Right atrium auricular region (tissue), 2 donors: ENCODE measurements at regions not wholly inside any gene's neighbourhood (a gene's known extent, or its start where the extent isn't known, plus 50 kb on each side); places are given as distances from the start of the nearest gene placed in this dataset.

ENCODE experiments used
- DNase-seq: peaks from one replicate; pipeline ENCODE4 v3.0.0-alpha.2; 2019; ENCODE audit warnings: low spot score
- H3K27ac ChIP-seq, 2 donors: fragments of 200-600 bp; sonication (generic); 1 replicate in 1 of 2; 2 replicates in 1 of 2; pipeline ENCODE4 v1.5.1; 2016 to 2019
- H3K27me3 ChIP-seq, 2 donors: fragments of 200-600 bp; sonication (generic); one replicate each; pipeline versions ENCODE4 v1.5.1 to v1.6.0; 2017 to 2019
- H3K36me3 ChIP-seq: fragments of 200-600 bp; sonication (generic); one replicate; pipeline ENCODE4 v1.5.1; 2016
- H3K4me1 ChIP-seq, 2 donors: fragments of 200-600 bp; sonication (generic); one replicate each; pipeline versions ENCODE4 v1.5.1 to v1.6.0; 2017 to 2019
- H3K4me3 ChIP-seq, 2 donors: fragments of 200-600 bp; sonication (generic); 1 replicate in 1 of 2; 2 replicates in 1 of 2; pipeline ENCODE4 v1.5.1; 2017 to 2019; ENCODE audit warnings: mild to moderate bottlenecking in 1 of 2, moderate library complexity in 1 of 2
- H3K9me3 ChIP-seq, 2 donors: fragments of 200-600 bp; sonication (generic); one replicate each; pipeline ENCODE4 v1.5.1; 2019
- CTCF ChIP-seq, 2 donors: fragments of 200-600 bp; sonication (generic); IDR thresholded peaks; one replicate each; pipeline ENCODE4 v1.5.1; 2019; ENCODE audit warnings: antibody characterized with exemption in 2 of 2

- DNase-seq: no peak
- no peaks in the 10 kb centered on the region for H3K4me1 ChIP-seq
- H3K27me3 ChIP-seq: no peaks in the 10 kb centered on the region
- H3K4me3 ChIP-seq: no peak overlapping the region
- no peak overlapping the region for H3K27ac ChIP-seq
- no peaks in the 10 kb centered on the region for H3K9me3 ChIP-seq
- H3K36me3 ChIP-seq: no peaks in the 10 kb centered on the region
- no peak for TF ChIP-seq CTCF (IDR thresholded peaks at IDR 0.05)
Measured at GRCh38 chr2:2619995-2620394, 288.9 kb upstream of the MYT1L start.

- H3K9me3 ChIP-seq: no peaks in the 10 kb centered on the region
- H3K4me3 ChIP-seq: no peak overlapping the region
- H3K4me1 ChIP-seq: no peaks in the 10 kb centered on the region
- no peak overlapping the region for H3K27ac ChIP-seq
- H3K36me3 ChIP-seq: no peaks in the 10 kb centered on the region
- no peaks in the 10 kb centered on the region for H3K27me3 ChIP-seq
- no peak for TF ChIP-seq CTCF (IDR thresholded peaks at IDR 0.05)
- DNase-seq: peak; percentile 21
Measured at GRCh38 chr2:2614452-2614851, 283.4 kb upstream of the MYT1L start.

- H3K4me1 ChIP-seq: no peaks in the 10 kb centered on the region
- no peaks in the 10 kb centered on the region for H3K27me3 ChIP-seq
- no peaks in the 10 kb centered on the region for H3K9me3 ChIP-seq
- peak overlapping the region in 1 of 2 donors; percentile 72 for H3K27ac ChIP-seq
- H3K36me3 ChIP-seq: no peaks in the 10 kb centered on the region
- H3K4me3 ChIP-seq: peak overlapping the region; percentile 46 to 47
- peak; percentile 90 for DNase-seq
- no peak for TF ChIP-seq CTCF (IDR thresholded peaks at IDR 0.05)
Measured at GRCh38 chr2:2613279-2614199, 282.5 kb upstream of the MYT1L start.

- H3K36me3 ChIP-seq: no peaks in the 10 kb centered on the region
- DNase-seq: no peak
- H3K4me1 ChIP-seq: no peaks in the 10 kb centered on the region
Measured at GRCh38 chr2:2610751-2611150, 279.7 kb upstream of the MYT1L start.

GRCh38 chr2:2600366-2600765, 269.3 kb upstream of the MYT1L start:
- H3K9me3 ChIP-seq: no peaks in the 10 kb centered on the region
- H3K27ac ChIP-seq: no peak overlapping the region
- no peak overlapping the region for H3K4me3 ChIP-seq
- no peaks in the 10 kb centered on the region for H3K36me3 ChIP-seq
- H3K27me3 ChIP-seq: no peaks in the 10 kb centered on the region
- H3K4me1 ChIP-seq: no peaks in the 10 kb centered on the region
- DNase-seq: no peak
- no peak for TF ChIP-seq CTCF (IDR thresholded peaks at IDR 0.05)

More at GRCh38 chr2:2610751-2611150, 279.7 kb upstream of the MYT1L start:
- no peak overlapping the region for H3K27ac ChIP-seq
- H3K27me3 ChIP-seq: no peaks in the 10 kb centered on the region
- H3K9me3 ChIP-seq: no peaks in the 10 kb centered on the region
- no peak overlapping the region for H3K4me3 ChIP-seq
- TF ChIP-seq CTCF (IDR thresholded peaks at IDR 0.05): no peak
